WTC11 (cell line): ENCODE measurements at regions not wholly inside any gene's neighbourhood (a gene's known extent, or its start where the extent isn't known, plus 50 kb on each side); places are given as distances from the start of the nearest gene placed in this dataset.
"Not testable (repeated sequence)": the region's sequence is repeated elsewhere in the genome, so short reads cannot be mapped to it uniquely, and the experiment has no call there.

Source experiments
- ATAC-seq: fragments of 200-7000 bp; cut with Tn5 transposase; 2 replicates; pipeline ENCODE4 v1.10.0; 2021; ENCODE audit warnings: mild to moderate bottlenecking, moderate library complexity
- CTCF ChIA-PET: fragments of 300-600 bp; sonication (Branson Sonifier 250); formaldehyde crosslinking; loops from one replicate; lab custom pipeline; 2021; ENCODE audit warnings: antibody characterized with exemption; lab: Charles Lee
- POLR2A ChIA-PET: fragments of 350-600 bp; sonication (Branson Sonifier 250); formaldehyde crosslinking; loops from one replicate; lab custom pipeline; 2021; ENCODE audit warnings: antibody characterized with exemption; lab: Charles Lee
- DNase-seq: peaks from one replicate; pipeline ENCODE4 v3.0.0; 2021; ENCODE audit warnings: low spot score
- H3K27ac Mint-ChIP-seq: 2 replicates; pipeline ENCODE4 v1.8.0; 2021; ENCODE audit warnings: mixed read lengths
- H3K27me3 Mint-ChIP-seq: 2 replicates; pipeline ENCODE4 v1.8.0; 2021; ENCODE audit warnings: low read depth, mild to moderate bottlenecking, moderate library complexity, mixed read lengths
- H3K36me3 Mint-ChIP-seq: 2 replicates; pipeline ENCODE4 v1.8.0; 2021; ENCODE audit warnings: mixed read lengths
- H3K4me1 Mint-ChIP-seq: 2 replicates; pipeline ENCODE4 v1.8.0; 2022; ENCODE audit warnings: mixed read lengths
- H3K4me3 Mint-ChIP-seq: 2 replicates; pipeline ENCODE4 v1.8.0; 2021; ENCODE audit warnings: mild to moderate bottlenecking, moderate library complexity, mixed read lengths
- H3K9me3 Mint-ChIP-seq: 2 replicates; pipeline ENCODE4 v1.8.0; 2021; ENCODE audit warnings: mixed read lengths
- CBFB ChIP-seq: sonication (generic); formaldehyde crosslinking; IDR thresholded peaks from 2 replicates; pipeline ENCODE4 v1.8.1; 2022; ENCODE audit warnings: mild to moderate bottlenecking, low read depth, missing genetic modification reagents
- CDX4 ChIP-seq: fragments of 250-450 bp; sonication (Bioruptor Pico); IDR thresholded peaks from 2 replicates; pipeline ENCODE4 v1.9.0; 2021; ENCODE audit warnings: moderate library complexity, mild to moderate bottlenecking, inconsistent platforms, borderline replicate concordance
- CTCF ChIP-seq: fragments of 200-600 bp; IDR thresholded peaks from 2 replicates; pipeline ENCODE4 v1.8.0; 2022; ENCODE audit warnings: antibody characterized with exemption
- FOXJ3 ChIP-seq: sonication (generic); formaldehyde crosslinking; IDR thresholded peaks from 2 replicates; pipeline ENCODE4 v1.9.0; 2021; ENCODE audit warnings: missing genetic modification reagents, mild to moderate bottlenecking, borderline replicate concordance
- GRHL2 ChIP-seq: fragments of 250-450 bp; sonication (Bioruptor Pico); IDR thresholded peaks from 2 replicates; pipeline ENCODE4 v1.8.0; 2022; ENCODE audit warnings: mild to moderate bottlenecking, moderate library complexity; ENCODE audit not compliant: insufficient replicate concordance, severe bottlenecking
- IRF2 ChIP-seq: sonication (generic); formaldehyde crosslinking; IDR thresholded peaks from 2 replicates; pipeline ENCODE4 v1.8.0; 2022; ENCODE audit warnings: low read depth, missing genetic modification reagents, borderline replicate concordance
- JAZF1 ChIP-seq: fragments of 250-450 bp; sonication (Bioruptor Pico); IDR thresholded peaks from 2 replicates; pipeline ENCODE4 v1.9.0; 2021; ENCODE audit warnings: moderate library complexity, mild to moderate bottlenecking, inconsistent platforms
- KAT7 ChIP-seq: sonication (generic); formaldehyde crosslinking; IDR thresholded peaks from 2 replicates; pipeline ENCODE4 v1.8.1; 2023; ENCODE audit warnings: missing genetic modification reagents, mild to moderate bottlenecking, borderline replicate concordance
- MLX ChIP-seq: sonication (generic); formaldehyde crosslinking; IDR thresholded peaks from 2 replicates; pipeline ENCODE4 v1.8.1; 2023; ENCODE audit warnings: mild to moderate bottlenecking, missing genetic modification reagents, moderate library complexity
- OVOL2 ChIP-seq: fragments of 250-450 bp; sonication (Bioruptor Pico); IDR thresholded peaks from 2 replicates; pipeline ENCODE4 v1.9.0; 2021; ENCODE audit warnings: mild to moderate bottlenecking, borderline replicate concordance
- PREB ChIP-seq: sonication (generic); formaldehyde crosslinking; IDR thresholded peaks from 2 replicates; pipeline ENCODE4 v1.8.1; 2022; ENCODE audit warnings: mild to moderate bottlenecking, missing genetic modification reagents, moderate library complexity, borderline replicate concordance
- SP1 ChIP-seq: sonication (generic); formaldehyde crosslinking; conservative IDR thresholded peaks from 2 replicates; pipeline ENCODE4 v1.8.1; 2022; ENCODE audit warnings: missing genetic modification reagents
- ZBTB43 ChIP-seq: sonication (generic); formaldehyde crosslinking; IDR thresholded peaks from 2 replicates; pipeline ENCODE4 v1.8.1; 2023; ENCODE audit warnings: mild to moderate bottlenecking, missing genetic modification reagents
- ZMAT4 ChIP-seq: fragments of 250-450 bp; sonication (Bioruptor Pico); IDR thresholded peaks from 2 replicates; pipeline ENCODE4 v1.9.0; 2021; ENCODE audit warnings: mild to moderate bottlenecking
- ZNF416 ChIP-seq: fragments of 250-450 bp; sonication (Bioruptor Pico); IDR thresholded peaks from 2 replicates; pipeline ENCODE4 v1.9.0; 2021; ENCODE audit warnings: mild to moderate bottlenecking, inconsistent platforms
- ZNF512 ChIP-seq: sonication (generic); formaldehyde crosslinking; IDR thresholded peaks from 2 replicates; pipeline ENCODE4 v1.8.1; 2022; ENCODE audit warnings: missing genetic modification reagents, borderline replicate concordance
- ZNF532 ChIP-seq: fragments of 250-450 bp; sonication (Bioruptor Pico); IDR thresholded peaks from 2 replicates; pipeline ENCODE4 v1.9.0; 2021; ENCODE audit warnings: mild to moderate bottlenecking, borderline replicate concordance

GRCh38 chr1:118535901-118536300 is 350.9 kb upstream of the SPAG17 start (continued):
- no peak for TF ChIP-seq CDX4 (CRISPR knock-in tag)
- no peak for TF ChIP-seq GRHL2 (CRISPR knock-in tag)
- TF ChIP-seq ZNF416 (CRISPR knock-in tag), result no peak
- no peak for TF ChIP-seq ZNF512 (CRISPR knock-in tag)
- TF ChIP-seq, all 79 proteins: peak for 0

GRCh38 chr1:118511922-118512321 is 326.9 kb upstream of the SPAG17 start:
- Mint-ChIP-seq H3K36me3 (peaks cover 12% of the 10 kb centered on the region), H3K9me3 (peaks cover 26% of the 10 kb centered on the region)
- CTCF ChIA-PET, H3K4me3 Mint-ChIP-seq, H3K4me1 Mint-ChIP-seq, H3K27ac Mint-ChIP-seq, DNase-seq, POLR2A ChIA-PET, H3K27me3 Mint-ChIP-seq, ATAC-seq: not testable (repeated sequence)

- H3K4me3 Mint-ChIP-seq, result no peak overlapping the region
- H3K9me3 Mint-ChIP-seq, result no peaks in the 10 kb centered on the region
- ATAC-seq (no peak), DNase-seq (no peak)
- ChIA-PET CTCF (no interaction called here), POLR2A (no interaction called here)
- peaks cover 39% of the 10 kb centered on the region for H3K4me1 Mint-ChIP-seq
- no peaks in the 10 kb centered on the region for H3K36me3 Mint-ChIP-seq
- peak overlapping the region; percentile 14; the same call in 1 of the 2 replicates for H3K27ac Mint-ChIP-seq
- no peaks in the 10 kb centered on the region; the same call in 1 of the 2 replicates for H3K27me3 Mint-ChIP-seq
- TF ChIP-seq SP1 (CRISPR knock-in tag), result no peak
- TF ChIP-seq JAZF1 (CRISPR knock-in tag), result no peak
- TF ChIP-seq IRF2 (CRISPR knock-in tag), result no peak
- TF ChIP-seq FOXJ3 (CRISPR knock-in tag), result no peak
- TF ChIP-seq CTCF, result no peak
- no peak for TF ChIP-seq PREB (CRISPR knock-in tag)
- TF ChIP-seq, all 79 proteins: peak for 0
Measured at GRCh38 chr1:118504867-118505266, 319.8 kb upstream of the SPAG17 start.

GRCh38 chr1:118504221-118504644 is 319.2 kb upstream of the SPAG17 start:
- DNase-seq, result no peak
- Mint-ChIP-seq H3K4me3 (no peak overlapping the region), H3K4me1 (peaks cover 39% of the 10 kb centered on the region), H3K36me3 (no peaks in the 10 kb centered on the region), H3K27me3 (no peaks in the 10 kb centered on the region; the same call in 1 of the 2 replicates), H3K9me3 (no peaks in the 10 kb centered on the region), H3K27ac (peak overlapping the region; percentile 71)
- ChIA-PET POLR2A (no interaction called here), CTCF (interaction anchor here (0.6 to 1.0 kb wide), 2 partner anchors 43 to 504 kb away, joined by 3 read pairs; no protein-coding TSS in a partner anchor)
- peak; percentile 67 for ATAC-seq
- TF ChIP-seq KAT7 (CRISPR knock-in tag), result no peak
- no peak for TF ChIP-seq ZNF532
- no peak for TF ChIP-seq MLX (CRISPR knock-in tag)
- no peak for TF ChIP-seq OVOL2
- no peak for TF ChIP-seq ZMAT4 (CRISPR knock-in tag)
- no peak for TF ChIP-seq FOXJ3 (CRISPR knock-in tag)
- no peak for TF ChIP-seq CBFB (CRISPR knock-in tag)
- no peak for TF ChIP-seq ZBTB43 (CRISPR knock-in tag)
